ENCODE measurements at regions not wholly inside any gene's neighbourhood (a gene's known extent, or its start where the extent isn't known, plus 50 kb on each side); places are given as distances from the start of the nearest gene placed in this dataset.
"Not testable (repeated sequence)": the region's sequence is repeated elsewhere in the genome, so short reads cannot be mapped to it uniquely, and the experiment has no call there.

GRCh38 chr12:124218650-124219049 is 76.2 kb upstream of the RFLNA start:
- DNase-seq (ENCODE audit: low read depth) = not testable (repeated sequence)

DNA sequence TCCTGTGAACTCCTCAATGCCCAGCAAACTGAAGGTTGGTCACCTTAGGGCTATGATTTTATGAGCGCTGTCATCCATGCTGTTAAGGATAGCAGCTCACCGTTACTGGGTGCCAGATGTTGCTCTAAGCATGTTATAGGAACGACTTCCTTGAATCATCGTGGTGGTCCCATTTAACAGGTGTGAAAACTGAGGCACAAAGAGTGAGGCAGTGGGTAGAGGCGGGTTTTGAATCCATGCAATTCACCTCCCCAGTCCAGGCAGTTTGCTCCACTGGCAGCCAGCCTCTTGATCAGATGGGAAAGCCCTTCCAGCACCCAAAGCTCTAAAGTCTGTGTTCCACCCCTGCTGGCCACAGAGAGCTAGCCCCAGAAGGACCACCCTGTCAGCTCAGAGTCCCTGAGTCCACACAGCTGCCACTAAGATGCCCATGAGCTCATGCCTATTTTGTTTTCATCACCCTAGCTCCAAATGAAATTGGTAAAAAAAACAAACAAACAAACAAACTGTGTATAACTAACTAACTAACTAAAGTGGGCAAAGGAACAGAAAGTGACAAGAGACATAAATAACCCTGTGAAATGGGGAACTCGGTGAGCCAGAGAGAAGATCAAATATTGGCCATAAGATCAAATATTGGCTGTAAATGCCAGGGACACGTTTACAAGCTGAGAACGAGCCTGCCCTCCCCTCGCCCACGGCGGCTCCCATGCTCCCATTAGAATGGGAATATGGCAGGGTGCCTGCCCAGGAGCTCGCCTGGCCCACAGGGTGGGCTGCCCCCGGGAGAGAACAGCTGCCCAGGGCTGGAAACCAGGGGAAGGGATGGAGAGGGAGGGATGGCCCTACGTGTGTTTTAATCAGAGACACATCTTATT is 72.3 kb upstream of the RFLNA start:
- DNase-seq (ENCODE audit: low read depth) = no peak

DNA sequence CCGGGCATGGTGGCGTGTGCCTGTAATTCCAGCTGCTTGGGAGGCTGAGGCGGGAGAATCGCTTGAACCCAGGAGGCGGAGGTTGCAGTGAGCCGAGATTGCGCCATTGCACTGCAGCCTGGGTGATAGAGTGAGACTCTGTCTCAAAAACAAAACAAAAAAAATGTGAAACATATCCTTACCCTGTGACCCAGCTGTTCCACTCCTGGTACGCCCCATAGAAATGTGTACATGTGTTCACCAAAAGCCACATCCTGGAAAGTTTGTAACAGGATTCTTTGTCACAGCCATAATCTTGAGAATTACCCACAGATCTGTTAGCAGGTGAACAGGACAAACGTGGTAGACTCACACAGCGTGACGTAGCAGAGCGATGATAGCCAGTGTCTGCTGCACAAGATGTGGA is 71.2 kb upstream of the RFLNA start:
- DNase-seq (ENCODE audit: low read depth) = not testable (repeated sequence)

GRCh38 chr12:124224535-124225110 is 70.3 kb upstream of the RFLNA start:
- DNase-seq (ENCODE audit: low read depth) = no peak

DNA sequence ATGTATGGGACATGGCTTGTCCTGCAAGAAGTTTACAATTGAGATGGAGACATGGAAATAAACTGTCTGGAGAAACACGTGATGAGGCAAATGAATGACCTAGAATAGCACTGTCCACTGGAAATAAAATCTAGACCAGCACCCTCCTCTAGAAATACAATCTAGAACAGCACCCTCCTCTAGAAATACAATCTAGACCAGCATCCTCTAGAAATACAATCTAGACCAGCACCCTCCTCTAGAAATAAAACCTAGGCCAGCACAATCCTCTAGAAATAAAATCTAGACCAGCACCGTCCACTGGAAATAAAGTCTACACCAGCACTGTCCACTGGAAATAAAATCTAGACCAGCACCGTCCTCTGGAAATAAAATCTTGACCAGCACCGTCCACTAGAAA is 69.2 kb upstream of the RFLNA start:
- DNase-seq (ENCODE audit: low read depth) = no peak

DNA sequence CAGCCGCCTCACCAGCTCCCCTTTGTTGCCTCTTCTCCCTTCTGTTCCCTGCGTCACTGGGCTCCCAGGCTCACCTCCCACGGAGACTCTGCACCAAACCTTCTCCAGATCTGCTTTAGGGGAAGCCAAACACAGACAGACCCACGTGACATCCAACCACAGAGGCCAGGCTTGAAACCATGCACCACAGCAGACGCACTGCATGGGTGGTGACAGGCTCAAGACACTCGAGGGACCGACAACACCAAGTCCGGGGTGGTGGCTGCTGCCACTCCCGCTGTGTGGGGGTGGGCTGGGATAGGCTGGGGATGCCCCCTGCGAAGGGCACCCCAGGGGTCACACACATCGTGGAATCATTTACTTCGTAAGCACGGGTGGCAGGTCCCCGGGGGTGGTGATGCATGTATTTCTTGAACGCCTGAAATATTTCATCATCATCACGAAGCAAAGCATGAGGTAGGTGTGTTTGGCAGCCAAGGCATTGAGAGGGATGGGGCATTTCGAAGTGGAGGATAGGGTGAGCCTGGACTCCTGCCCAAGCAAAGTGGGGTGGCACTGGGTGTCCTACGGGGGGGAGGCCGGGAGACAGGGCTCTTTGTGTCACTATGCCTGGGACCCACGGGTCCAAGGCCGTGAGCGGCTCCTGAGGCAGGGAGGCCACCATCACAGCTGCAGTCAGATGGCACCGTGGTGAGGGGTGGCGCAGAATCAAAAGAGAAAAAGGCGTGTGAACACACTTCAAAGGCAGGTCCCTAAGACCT is 66.8 kb upstream of the RFLNA start:
- DNase-seq (ENCODE audit: low read depth) = no peak

GRCh38 chr12:124229520-124229919 is 65.4 kb upstream of the RFLNA start:
- DNase-seq (ENCODE audit: low read depth) = no peak

DNA sequence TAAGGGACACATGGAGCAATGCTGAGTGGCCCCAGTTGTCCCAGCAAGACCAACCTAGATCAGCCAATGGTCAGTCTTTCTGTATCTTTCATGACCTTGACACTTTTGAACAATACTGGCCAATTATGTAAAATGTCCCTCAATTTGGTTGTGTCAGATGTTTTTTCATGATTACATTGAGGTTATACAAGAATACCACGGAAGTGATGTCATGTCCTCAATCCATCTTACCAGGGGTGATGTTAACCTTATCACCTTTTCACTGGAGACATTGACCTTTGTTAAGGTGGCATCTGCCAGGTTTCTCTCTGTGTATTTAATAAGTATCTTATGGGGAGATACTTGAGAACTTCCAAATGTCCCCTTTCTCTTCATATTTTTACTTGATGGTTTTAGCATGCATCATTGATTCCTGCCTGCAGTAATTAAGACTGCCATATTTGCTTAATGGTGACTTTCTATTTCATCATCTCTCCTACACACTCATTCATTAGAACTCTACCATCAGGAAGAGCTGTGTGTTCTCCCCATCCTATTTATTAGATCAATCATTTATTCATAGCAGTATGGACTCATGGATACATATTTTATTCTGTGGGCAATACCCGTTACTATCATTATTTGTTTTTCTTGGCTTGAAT is 64.7 kb upstream of the RFLNA start:
- DNase-seq (ENCODE audit: low read depth) = no peak

DNA sequence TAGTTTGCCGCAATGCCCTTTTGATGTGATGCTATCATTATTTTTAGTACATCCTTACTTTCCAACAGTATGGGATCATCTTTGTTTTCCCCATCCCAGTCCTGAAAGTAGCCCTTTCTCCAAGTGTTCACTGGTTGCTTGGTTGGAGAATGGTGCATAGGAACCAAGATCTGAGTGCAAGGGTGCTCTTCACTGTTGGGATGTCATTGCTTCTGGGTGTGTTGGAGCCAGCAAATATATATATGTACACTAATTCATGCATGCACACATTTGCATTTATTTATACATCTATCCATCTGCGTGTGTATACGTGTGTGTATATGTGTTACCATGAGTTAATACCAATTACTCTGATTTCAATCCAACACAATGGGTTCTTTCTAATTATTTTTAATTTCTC is 64.1 kb upstream of the RFLNA start:
- no peak for DNase-seq (ENCODE audit: low read depth)

DNA sequence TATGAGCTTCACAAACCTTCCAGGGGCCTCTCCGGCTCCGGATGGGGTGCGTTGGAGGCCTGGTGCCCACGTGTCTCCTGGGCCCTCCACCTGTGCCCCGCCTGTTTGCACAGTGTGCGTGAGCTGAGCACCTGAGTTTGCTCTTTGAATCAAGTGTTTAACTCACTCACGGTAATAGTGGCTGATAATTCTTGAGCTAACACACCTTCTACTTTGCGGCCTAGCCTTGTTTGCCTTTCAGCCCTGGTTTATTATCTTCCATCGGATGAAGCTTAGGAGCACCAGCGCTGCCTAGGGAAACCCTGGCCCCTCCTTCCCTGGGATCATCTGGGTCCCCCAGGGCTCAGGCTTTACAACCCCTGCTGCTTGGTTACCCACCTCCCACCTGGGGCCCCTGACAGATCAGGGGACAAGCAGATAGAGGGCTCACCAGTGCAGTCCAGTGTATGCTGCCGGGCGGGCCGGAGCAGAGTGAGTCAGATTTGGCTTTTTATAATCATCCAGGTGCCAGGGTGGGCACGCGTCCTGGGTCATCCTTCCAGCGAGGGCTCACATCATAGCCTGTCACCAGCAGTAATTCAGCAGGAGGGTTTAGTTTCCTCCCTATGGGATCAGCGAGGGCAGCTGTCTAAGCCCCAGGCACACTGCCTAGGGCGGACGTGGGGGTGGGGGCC is 62.8 kb upstream of the RFLNA start:
- no peak for DNase-seq (ENCODE audit: low read depth)

- no peak for DNase-seq (ENCODE audit: low read depth)
Observed at GRCh38 chr12:124232654-124232987, 62.3 kb upstream of the RFLNA start.

- DNase-seq (ENCODE audit: low read depth) = peak; percentile 89
Observed at GRCh38 chr12:124233041-124233796, 61.7 kb upstream of the RFLNA start.

GRCh38 chr12:124233846-124234640 is 60.9 kb upstream of the RFLNA start:
- DNase-seq (ENCODE audit: low read depth) = peak; percentile 16

- peak; percentile 90 for DNase-seq (ENCODE audit: low read depth)
Observed at GRCh38 chr12:124236625-124237031, 58.3 kb upstream of the RFLNA start.

GRCh38 chr12:124238886-124239285 is 56.0 kb upstream of the RFLNA start:
- no peak for DNase-seq (ENCODE audit: low read depth)

- DNase-seq (ENCODE audit: low read depth) = peak; percentile 39
Observed at GRCh38 chr12:124240493-124240892, 54.4 kb upstream of the RFLNA start.

DNA sequence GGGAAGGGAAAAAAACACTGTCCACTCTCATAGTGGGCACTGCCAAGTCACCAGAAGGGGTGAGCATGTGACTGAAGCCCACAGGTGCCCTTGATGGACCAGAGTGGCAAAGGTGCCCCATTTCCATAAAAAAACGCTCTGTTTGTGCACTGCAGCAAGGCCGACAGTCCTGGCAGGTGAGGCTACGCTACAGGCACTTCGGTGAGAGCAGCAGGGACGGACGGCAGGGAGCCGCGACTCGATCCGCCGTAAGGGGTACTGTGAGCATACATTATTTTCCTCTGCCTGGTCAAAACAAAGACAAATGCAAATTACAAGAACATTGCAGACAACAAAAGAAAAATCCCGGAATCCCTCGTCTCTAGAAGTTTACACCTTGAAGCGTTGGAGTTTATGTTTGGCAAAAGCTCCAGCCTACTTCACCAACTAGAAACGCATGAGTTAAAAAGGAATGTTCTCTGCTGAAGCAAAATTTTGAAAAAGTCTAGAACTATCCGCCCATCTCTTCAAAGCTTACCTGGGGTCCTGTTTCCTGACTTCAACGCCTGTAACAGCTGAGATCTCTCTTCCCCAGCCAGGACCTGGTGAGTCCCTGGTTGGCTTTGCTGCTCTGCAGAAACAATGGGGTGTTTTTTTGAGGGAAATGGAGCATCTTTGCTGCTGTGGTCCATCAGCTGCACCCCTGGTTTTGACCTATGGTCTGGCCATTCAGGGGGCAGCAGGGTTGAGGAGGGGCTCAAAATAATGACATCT is 52.9 kb upstream of the RFLNA start:
- DNase-seq (ENCODE audit: low read depth) = no peak

DNA sequence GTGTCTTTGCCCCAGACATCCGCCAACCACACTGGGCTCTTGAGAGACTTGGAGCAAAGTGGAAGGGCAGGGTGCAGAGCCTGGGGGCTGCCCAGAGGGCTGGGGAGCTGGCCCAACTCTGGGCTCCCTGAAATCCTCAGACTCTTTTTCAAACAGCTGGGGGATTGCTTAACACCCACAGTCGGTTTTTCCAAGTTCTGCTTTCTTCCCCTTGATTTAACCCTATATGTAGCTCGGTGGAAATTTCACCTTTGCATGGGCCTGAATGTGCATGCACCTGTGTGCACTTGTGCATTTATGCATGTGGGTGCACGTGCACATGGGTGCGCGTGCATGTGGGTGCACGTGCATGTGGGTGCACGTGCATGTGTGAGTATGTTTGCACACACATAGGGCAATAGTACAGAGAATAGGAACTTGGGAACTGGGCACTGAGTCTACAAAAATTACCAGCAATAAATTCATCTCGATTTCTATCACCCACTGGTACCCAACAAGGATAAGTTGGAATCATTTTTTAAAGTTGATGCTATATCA is 52.3 kb upstream of the RFLNA start:
- DNase-seq (ENCODE audit: low read depth) = no peak

GRCh38 chr12:124243936-124244335 is 51.0 kb upstream of the RFLNA start:
- no peak for DNase-seq (ENCODE audit: low read depth)
